Esophagus (tissue), 2 donors: ENCODE measurements at regions not wholly inside any gene's neighbourhood (a gene's known extent, or its start where the extent isn't known, plus 50 kb on each side); places are given as distances from the start of the nearest gene placed in this dataset.

Experiments used
- H3K27ac ChIP-seq, 2 donors: one replicate each; pipeline ENCODE4 v1.5.1; 2013; ENCODE audit warnings: low read depth in 2 of 2, mild to moderate bottlenecking in 2 of 2, inconsistent platforms in 1 of 2, low read length in 1 of 2, moderate library complexity in 1 of 2
- H3K27me3 ChIP-seq, 2 donors: one replicate each; pipeline ENCODE4 v1.6.1; 2013; ENCODE audit warnings: low read length in 2 of 2, control low read depth in 1 of 2, mild to moderate bottlenecking in 1 of 2; ENCODE audit not compliant: insufficient read depth in 2 of 2, control insufficient read depth in 1 of 2
- H3K36me3 ChIP-seq, 2 donors: one replicate each; pipeline ENCODE4 v1.6.1; 2013; ENCODE audit warnings: low read length in 1 of 2; ENCODE audit not compliant: control insufficient read depth in 2 of 2, insufficient read depth in 2 of 2
- H3K4me1 ChIP-seq, 2 donors: one replicate each; pipeline ENCODE4 v1.6.1; 2013; ENCODE audit warnings: low read length in 1 of 2; ENCODE audit not compliant: control insufficient read depth in 2 of 2, insufficient read depth in 2 of 2
- H3K4me3 ChIP-seq, 2 donors: one replicate each; pipeline ENCODE4 v1.5.1; 2013; ENCODE audit warnings: low read length in 2 of 2, mild to moderate bottlenecking in 2 of 2, low read depth in 1 of 2, moderate library complexity in 1 of 2
- H3K9me3 ChIP-seq, 2 donors: one replicate each; pipeline ENCODE4 v1.6.1; 2013; ENCODE audit warnings: mild to moderate bottlenecking in 2 of 2, low read depth in 1 of 2, low read length in 1 of 2, moderate library complexity in 1 of 2; ENCODE audit not compliant: control insufficient read depth in 2 of 2, insufficient read depth in 1 of 2
- WGBS, 2 donors: extraction: QIAGEN DNeasy Blood & Tissue Kit; methylation state at CpG; one replicate each; pipeline ENCODE4 v1.1.7; 2013; 5-methylcytosine and 5-hydroxymethylcytosine counted together
- donor health status: healthy with polysubstance abuse.
- donor health status: Bipolar disorder and iron deficiency.

GRCh38 chr7:84482476-84482875, 287.9 kb upstream of the SEMA3A start:
- Histone ChIP-seq H3K9me3 (no peaks in the 10 kb centered on the region), H3K27me3 (no peaks in the 10 kb centered on the region), H3K4me1 (no peaks in the 10 kb centered on the region), H3K4me3 (no peak overlapping the region), H3K27ac (no peak overlapping the region), H3K36me3 (no peaks in the 10 kb centered on the region)
- WGBS, 2 donors, result 93 to 98% methylated on average over 1 of the region's 1 CpG

GRCh38 chr7:84479059-84479458, 284.5 kb upstream of the SEMA3A start:
- H3K27me3 ChIP-seq, result no peaks in the 10 kb centered on the region
- H3K36me3 ChIP-seq, result no peaks in the 10 kb centered on the region
- no peak overlapping the region for H3K4me3 ChIP-seq
- no peaks in the 10 kb centered on the region for H3K4me1 ChIP-seq
- WGBS, 2 donors, result 73 to 90% methylated on average over 1 of the region's 1 CpG
- no peaks in the 10 kb centered on the region for H3K9me3 ChIP-seq
- no peak overlapping the region for H3K27ac ChIP-seq

- 78 to 79% methylated on average over 4 of the region's 4 CpGs for WGBS, 2 donors
- no peak overlapping the region for H3K4me3 ChIP-seq
- H3K27me3 ChIP-seq, result no peaks in the 10 kb centered on the region
- no peaks in the 10 kb centered on the region for H3K36me3 ChIP-seq
- H3K9me3 ChIP-seq, result no peaks in the 10 kb centered on the region
- no peaks in the 10 kb centered on the region for H3K4me1 ChIP-seq
- no peak overlapping the region for H3K27ac ChIP-seq
Observed at GRCh38 chr7:84477786-84478478, 283.3 kb upstream of the SEMA3A start.

- Histone ChIP-seq H3K36me3 (no peaks in the 10 kb centered on the region), H3K9me3 (no peaks in the 10 kb centered on the region), H3K27ac (no peak overlapping the region), H3K27me3 (no peaks in the 10 kb centered on the region), H3K4me3 (no peak overlapping the region), H3K4me1 (no peaks in the 10 kb centered on the region)
- WGBS, 2 donors, result 71 to 86% methylated on average over 1 of the region's 1 CpG
Observed at GRCh38 chr7:84474436-84474835, 279.8 kb upstream of the SEMA3A start.

- H3K27ac ChIP-seq, result no peak overlapping the region
- no peaks in the 10 kb centered on the region for H3K9me3 ChIP-seq
- H3K27me3 ChIP-seq, result no peaks in the 10 kb centered on the region
- no peaks in the 10 kb centered on the region for H3K4me1 ChIP-seq
- H3K4me3 ChIP-seq, result no peak overlapping the region
- 84 to 93% methylated on average over 1 of the region's 1 CpG for WGBS, 2 donors
- no peaks in the 10 kb centered on the region for H3K36me3 ChIP-seq
Observed at GRCh38 chr7:84471576-84471975, 277.0 kb upstream of the SEMA3A start.

GRCh38 chr7:84469034-84469433, 274.4 kb upstream of the SEMA3A start:
- no peak overlapping the region for H3K27ac ChIP-seq
- no peaks in the 10 kb centered on the region for H3K36me3 ChIP-seq
- no peaks in the 10 kb centered on the region for H3K9me3 ChIP-seq
- H3K4me3 ChIP-seq, result no peak overlapping the region
- no peaks in the 10 kb centered on the region for H3K27me3 ChIP-seq
- WGBS, 2 donors, result 72 to 74% methylated on average over 3 of the region's 3 CpGs
- H3K4me1 ChIP-seq, result no peaks in the 10 kb centered on the region

GRCh38 chr7:84462259-84462658, 267.7 kb upstream of the SEMA3A start:
- Histone ChIP-seq H3K27me3 (no peaks in the 10 kb centered on the region), H3K36me3 (no peaks in the 10 kb centered on the region), H3K4me3 (no peak overlapping the region), H3K27ac (no peak overlapping the region), H3K9me3 (no peaks in the 10 kb centered on the region), H3K4me1 (no peaks in the 10 kb centered on the region)

- no peak overlapping the region for H3K27ac ChIP-seq
- WGBS, 2 donors, result 74 to 79% methylated on average over 2 of the region's 2 CpGs
Observed at GRCh38 chr7:84461093-84461492, 266.5 kb upstream of the SEMA3A start.

GRCh38 chr7:84455788-84456187, 261.2 kb upstream of the SEMA3A start:
- Histone ChIP-seq H3K27ac (no peak overlapping the region), H3K27me3 (no peaks in the 10 kb centered on the region), H3K4me3 (no peak overlapping the region), H3K4me1 (no peaks in the 10 kb centered on the region), H3K36me3 (no peaks in the 10 kb centered on the region), H3K9me3 (no peaks in the 10 kb centered on the region)
- 96 to 98% methylated on average over 1 of the region's 1 CpG for WGBS, 2 donors

More at GRCh38 chr7:84461093-84461492, 266.5 kb upstream of the SEMA3A start:
- H3K36me3 ChIP-seq, result no peaks in the 10 kb centered on the region
- H3K4me1 ChIP-seq, result no peaks in the 10 kb centered on the region
- H3K4me3 ChIP-seq, result no peak overlapping the region
- no peaks in the 10 kb centered on the region for H3K9me3 ChIP-seq
- H3K27me3 ChIP-seq, result no peaks in the 10 kb centered on the region

- Histone ChIP-seq H3K36me3 (no peaks in the 10 kb centered on the region), H3K4me3 (no peak overlapping the region), H3K27ac (no peak overlapping the region), H3K27me3 (no peaks in the 10 kb centered on the region), H3K9me3 (no peaks in the 10 kb centered on the region), H3K4me1 (no peaks in the 10 kb centered on the region)
Observed at GRCh38 chr7:84454174-84454959, 259.8 kb upstream of the SEMA3A start.
